ENCODE measurements at regions not wholly inside any gene's neighbourhood (a gene's known extent, or its start where the extent isn't known, plus 50 kb on each side); places are given as distances from the start of the nearest gene placed in this dataset.

DNA sequence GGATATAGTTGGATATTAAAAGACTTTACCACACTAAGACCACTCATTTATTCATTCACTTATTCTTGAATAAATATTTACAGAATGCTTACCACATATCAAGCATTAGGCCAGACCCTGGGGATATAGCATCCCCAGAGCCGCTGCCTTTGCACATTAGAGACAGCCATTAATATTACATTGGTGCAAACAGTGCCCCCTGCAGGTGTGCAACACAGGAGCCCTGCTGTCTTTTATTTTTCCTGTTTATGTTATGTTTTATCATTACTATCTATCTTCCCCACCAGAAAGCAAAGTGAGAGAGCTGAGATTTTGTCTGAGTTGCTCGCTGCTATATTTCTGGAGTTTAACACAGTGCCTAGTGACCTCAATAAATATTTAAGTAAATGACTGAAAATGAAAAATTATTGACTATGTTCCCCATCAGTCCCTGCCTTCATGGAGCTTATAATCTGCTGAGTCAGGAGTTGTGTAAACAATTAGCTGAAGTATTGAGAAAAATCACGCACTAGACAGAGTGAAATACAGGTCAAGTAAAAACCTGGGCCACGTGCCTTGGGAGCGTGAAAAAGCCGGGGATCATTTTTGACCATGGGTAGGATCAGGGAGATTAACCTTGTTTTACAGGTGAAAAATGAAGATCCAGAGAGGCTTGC lies 301.6 kb downstream of the PCNX1 start:
- no peaks in the 10 kb centered on the region for H4K20me1 ChIP-seq (ENCODE audit: insufficient read depth, low read length, poor library complexity, severe bottlenecking)
- no peak overlapping the region for H2AFZ ChIP-seq (ENCODE audit: low read length)
- no peaks in the 10 kb centered on the region for H3K4me1 ChIP-seq (ENCODE audit: insufficient read depth, low read length, poor library complexity, severe bottlenecking)
- H3K4me3 ChIP-seq (ENCODE audit: low read length, poor library complexity, severe bottlenecking) = no peak overlapping the region
- no peak for TF ChIP-seq EZH2phosphoT487 (IDR thresholded peaks at IDR 0.05; ENCODE audit: borderline replicate concordance)
- TF ChIP-seq, protein P1, sequence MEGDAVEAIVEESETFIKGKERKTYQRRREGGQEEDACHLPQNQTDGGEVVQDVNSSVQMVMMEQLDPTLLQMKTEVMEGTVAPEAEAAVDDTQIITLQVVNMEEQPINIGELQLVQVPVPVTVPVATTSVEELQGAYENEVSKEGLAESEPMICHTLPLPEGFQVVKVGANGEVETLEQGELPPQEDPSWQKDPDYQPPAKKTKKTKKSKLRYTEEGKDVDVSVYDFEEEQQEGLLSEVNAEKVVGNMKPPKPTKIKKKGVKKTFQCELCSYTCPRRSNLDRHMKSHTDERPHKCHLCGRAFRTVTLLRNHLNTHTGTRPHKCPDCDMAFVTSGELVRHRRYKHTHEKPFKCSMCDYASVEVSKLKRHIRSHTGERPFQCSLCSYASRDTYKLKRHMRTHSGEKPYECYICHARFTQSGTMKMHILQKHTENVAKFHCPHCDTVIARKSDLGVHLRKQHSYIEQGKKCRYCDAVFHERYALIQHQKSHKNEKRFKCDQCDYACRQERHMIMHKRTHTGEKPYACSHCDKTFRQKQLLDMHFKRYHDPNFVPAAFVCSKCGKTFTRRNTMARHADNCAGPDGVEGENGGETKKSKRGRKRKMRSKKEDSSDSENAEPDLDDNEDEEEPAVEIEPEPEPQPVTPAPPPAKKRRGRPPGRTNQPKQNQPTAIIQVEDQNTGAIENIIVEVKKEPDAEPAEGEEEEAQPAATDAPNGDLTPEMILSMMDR (conservative IDR thresholded peaks at IDR 0.05; ENCODE audit: low read length) = peak; percentile 48
- H3K36me3 ChIP-seq (ENCODE audit: insufficient read depth, low read length) = no peaks in the 10 kb centered on the region
- H3K9me2 ChIP-seq (replicated peaks; ENCODE audit: low read depth, low read length) = no peaks in the 10 kb centered on the region
- no peaks in the 10 kb centered on the region for H3K9me3 ChIP-seq (ENCODE audit: insufficient read depth, low read depth, low read length)
- no peaks in the 10 kb centered on the region for H3K27me3 ChIP-seq (ENCODE audit: insufficient read depth, low read length, poor library complexity, severe bottlenecking)
- no peak overlapping the region for H3K4me2 ChIP-seq (ENCODE audit: low read depth, low read length, poor library complexity, severe bottlenecking)
- H3K79me2 ChIP-seq (ENCODE audit: insufficient read depth, low read length) = no peaks in the 10 kb centered on the region
- H3K9ac ChIP-seq (ENCODE audit: low read depth, low read length, poor library complexity, severe bottlenecking) = no peak overlapping the region
- H3F3A ChIP-seq (ENCODE audit: low read depth) = no peaks in the 10 kb centered on the region

GRCh38 chr14:71209888-71210287 lies 302.6 kb downstream of the PCNX1 start:
- H3F3A ChIP-seq (ENCODE audit: low read depth) = no peaks in the 10 kb centered on the region
- no peak overlapping the region for H2AFZ ChIP-seq (ENCODE audit: low read length)

GRCh38 chr14:71212093-71212492 lies 304.8 kb downstream of the PCNX1 start:
- no peak overlapping the region for H2AFZ ChIP-seq (ENCODE audit: low read length)
- no peak overlapping the region for H3K4me2 ChIP-seq (ENCODE audit: low read depth, low read length, poor library complexity, severe bottlenecking)
- H3K9ac ChIP-seq (ENCODE audit: low read depth, low read length, poor library complexity, severe bottlenecking) = no peak overlapping the region
- H4K20me1 ChIP-seq (ENCODE audit: insufficient read depth, low read length, poor library complexity, severe bottlenecking) = no peaks in the 10 kb centered on the region
- H3K27me3 ChIP-seq (ENCODE audit: insufficient read depth, low read length, poor library complexity, severe bottlenecking) = no peaks in the 10 kb centered on the region
- TF ChIP-seq, protein P1 (conservative IDR thresholded peaks at IDR 0.05; ENCODE audit: low read length) = no peak
- no peak for TF ChIP-seq EZH2phosphoT487 (IDR thresholded peaks at IDR 0.05; ENCODE audit: borderline replicate concordance)
- no peaks in the 10 kb centered on the region for H3K79me2 ChIP-seq (ENCODE audit: insufficient read depth, low read length)
- no peaks in the 10 kb centered on the region for H3K36me3 ChIP-seq (ENCODE audit: insufficient read depth, low read length)
- no peaks in the 10 kb centered on the region for H3K9me2 ChIP-seq (replicated peaks; ENCODE audit: low read depth, low read length)
- H3K9me3 ChIP-seq (ENCODE audit: insufficient read depth, low read depth, low read length) = no peaks in the 10 kb centered on the region
- H3K4me1 ChIP-seq (ENCODE audit: insufficient read depth, low read length, poor library complexity, severe bottlenecking) = no peaks in the 10 kb centered on the region
- H3K4me3 ChIP-seq (ENCODE audit: low read length, poor library complexity, severe bottlenecking) = no peak overlapping the region
- H3F3A ChIP-seq (ENCODE audit: low read depth) = no peaks in the 10 kb centered on the region

More at GRCh38 chr14:71209888-71210287, 302.6 kb downstream of the PCNX1 start:
- Histone ChIP-seq H3K9me3 (ENCODE audit: insufficient read depth, low read depth, low read length) (no peaks in the 10 kb centered on the region), H3K79me2 (ENCODE audit: insufficient read depth, low read length) (no peaks in the 10 kb centered on the region), H3K4me3 (ENCODE audit: low read length, poor library complexity, severe bottlenecking) (no peak overlapping the region), H3K4me2 (ENCODE audit: low read depth, low read length, poor library complexity, severe bottlenecking) (no peak overlapping the region), H3K36me3 (ENCODE audit: insufficient read depth, low read length) (no peaks in the 10 kb centered on the region), H3K9ac (ENCODE audit: low read depth, low read length, poor library complexity, severe bottlenecking) (no peak overlapping the region), H3K27me3 (ENCODE audit: insufficient read depth, low read length, poor library complexity, severe bottlenecking) (no peaks in the 10 kb centered on the region), H4K20me1 (ENCODE audit: insufficient read depth, low read length, poor library complexity, severe bottlenecking) (no peaks in the 10 kb centered on the region), H3K4me1 (ENCODE audit: insufficient read depth, low read length, poor library complexity, severe bottlenecking) (no peaks in the 10 kb centered on the region), H3K9me2 (replicated peaks; ENCODE audit: low read depth, low read length) (no peaks in the 10 kb centered on the region)
- TF ChIP-seq, protein P1 (conservative IDR thresholded peaks at IDR 0.05; ENCODE audit: low read length) = no peak
- no peak for TF ChIP-seq EZH2phosphoT487 (IDR thresholded peaks at IDR 0.05; ENCODE audit: borderline replicate concordance)

All from Loucy (cell line).